ENCODE measurements at regions not wholly inside any gene's neighbourhood (a gene's known extent, or its start where the extent isn't known, plus 50 kb on each side); places are given as distances from the start of the nearest gene placed in this dataset.

DNA sequence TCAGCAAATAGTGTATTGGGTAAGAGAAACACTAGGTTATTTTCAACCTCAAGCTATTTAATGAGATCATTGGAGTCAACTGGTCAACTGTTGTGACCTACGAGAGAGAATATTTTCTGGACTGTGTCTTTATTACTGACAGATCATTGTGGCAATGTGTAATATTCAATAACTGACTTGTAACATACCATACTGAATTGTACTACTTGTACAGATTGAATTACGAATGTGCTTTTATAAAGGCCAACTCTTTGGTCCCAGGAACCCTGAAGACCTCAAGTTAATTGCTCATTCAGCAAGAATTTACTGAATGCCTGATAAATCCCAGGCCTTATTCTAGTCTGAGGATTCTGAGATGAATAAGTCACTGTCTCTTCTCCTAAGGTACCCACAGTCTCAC lies 56.1 kb upstream of the CAMK1G start:
- ATAC-seq (ENCODE audit: low FRiP score) (no peak), DNase-seq (no peak)
- intact Hi-C loops (cut with DNase I), result loop anchor here in 1 of 2 donors (10.0 kb wide), 1 partner anchor 63 kb away; no protein-coding TSS in a partner anchor
- H3K27ac ChIP-seq (ENCODE audit: low read depth in 1 of 2, low read length in 2 of 2), result no peak overlapping the region
- no peaks in the 10 kb centered on the region for H3K4me1 ChIP-seq (ENCODE audit: control insufficient read depth in 1 of 2, insufficient read depth in 2 of 2, low read length in 2 of 2)
- WGBS, 2 donors, result 81 to 82% methylated on average over 2 of the region's 2 CpGs
- no peaks in the 10 kb centered on the region for H3K36me3 ChIP-seq (ENCODE audit: control insufficient read depth in 1 of 2, insufficient read depth in 2 of 2, low read length in 1 of 2)
- H3K27me3 ChIP-seq (ENCODE audit: control insufficient read depth in 1 of 2, insufficient read depth in 2 of 2, low read length in 1 of 2), result peaks cover 0 to 2% of the 10 kb centered on the region in 2 donors
- H3K4me3 ChIP-seq (ENCODE audit: low read length in 2 of 2), result no peak overlapping the region
- no peaks in the 10 kb centered on the region for H3K9me3 ChIP-seq (ENCODE audit: control insufficient read depth, low read length)

- DNase-seq (no peak), ATAC-seq (ENCODE audit: low FRiP score) (no peak)
- intact Hi-C loops (cut with DNase I), result loop anchor here in 1 of 2 donors (10.0 kb wide), 1 partner anchor 63 kb away; no protein-coding TSS in a partner anchor
- WGBS, 2 donors, result 66 to 70% methylated on average over 9 of the region's 9 CpGs
- Histone ChIP-seq H3K9me3 (ENCODE audit: control insufficient read depth, low read length) (no peaks in the 10 kb centered on the region), H3K36me3 (ENCODE audit: control insufficient read depth in 1 of 2, insufficient read depth in 2 of 2, low read length in 1 of 2) (no peaks in the 10 kb centered on the region), H3K4me1 (ENCODE audit: control insufficient read depth in 1 of 2, insufficient read depth in 2 of 2, low read length in 2 of 2) (no peaks in the 10 kb centered on the region), H3K27ac (ENCODE audit: low read depth in 1 of 2, low read length in 2 of 2) (no peak overlapping the region), H3K27me3 (ENCODE audit: control insufficient read depth in 1 of 2, insufficient read depth in 2 of 2, low read length in 1 of 2) (peaks cover 0 to 2% of the 10 kb centered on the region in 2 donors), H3K4me3 (ENCODE audit: low read length in 2 of 2) (no peak overlapping the region)
These were observed 55.4 kb upstream of the CAMK1G start for GRCh38 chr1:209527993-209528717.

DNA sequence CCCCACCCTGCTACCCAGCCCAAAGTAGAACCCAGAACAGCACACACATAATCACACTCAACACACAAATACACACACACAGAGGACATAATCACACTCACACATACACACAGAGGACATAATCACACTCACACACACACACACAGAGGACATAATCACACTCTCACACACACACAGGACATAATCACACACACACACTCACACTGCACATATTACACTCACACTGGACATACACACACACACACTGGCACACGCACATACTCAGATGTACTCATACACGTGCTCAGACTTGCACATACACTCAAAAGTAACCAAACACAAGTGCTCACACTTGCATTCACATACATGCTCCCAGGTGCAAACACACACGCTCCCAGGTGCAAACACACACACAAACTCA lies 54.3 kb upstream of the CAMK1G start:
- H3K36me3 ChIP-seq (ENCODE audit: control insufficient read depth in 1 of 2, insufficient read depth in 2 of 2, low read length in 1 of 2), result no peaks in the 10 kb centered on the region
- WGBS, 2 donors, result 60 to 69% methylated on average over 3 of the region's 3 CpGs
- ATAC-seq (ENCODE audit: low FRiP score) (no peak), DNase-seq (no peak)
- H3K4me1 ChIP-seq (ENCODE audit: control insufficient read depth in 1 of 2, insufficient read depth in 2 of 2, low read length in 2 of 2), result no peaks in the 10 kb centered on the region
- intact Hi-C loops (cut with DNase I), result loop anchor here in 1 of 2 donors (10.0 kb wide), 1 partner anchor 64 kb away; no protein-coding TSS in a partner anchor
- no peak overlapping the region for H3K4me3 ChIP-seq (ENCODE audit: low read length in 2 of 2)
- no peak overlapping the region for H3K27ac ChIP-seq (ENCODE audit: low read depth in 1 of 2, low read length in 2 of 2)
- no peaks in the 10 kb centered on the region for H3K9me3 ChIP-seq (ENCODE audit: control insufficient read depth, low read length)
- peaks cover 0 to 2% of the 10 kb centered on the region in 2 donors for H3K27me3 ChIP-seq (ENCODE audit: control insufficient read depth in 1 of 2, insufficient read depth in 2 of 2, low read length in 1 of 2)

GRCh38 chr1:209531006-209531405 lies 52.5 kb upstream of the CAMK1G start:
- no peak overlapping the region for H3K4me3 ChIP-seq (ENCODE audit: low read length in 2 of 2)
- WGBS, 2 donors, result 71 to 73% methylated on average over 4 of the region's 4 CpGs
- no peak overlapping the region for H3K27ac ChIP-seq (ENCODE audit: low read depth in 1 of 2, low read length in 2 of 2)
- DNase-seq, result no peak
- H3K27me3 ChIP-seq (ENCODE audit: control insufficient read depth in 1 of 2, insufficient read depth in 2 of 2, low read length in 1 of 2), result peaks cover 0 to 2% of the 10 kb centered on the region in 2 donors
- H3K4me1 ChIP-seq (ENCODE audit: control insufficient read depth in 1 of 2, insufficient read depth in 2 of 2, low read length in 2 of 2), result no peaks in the 10 kb centered on the region
- intact Hi-C loops (cut with DNase I), result no loop called here
- no peak for ATAC-seq (ENCODE audit: low FRiP score)
- no peaks in the 10 kb centered on the region for H3K36me3 ChIP-seq (ENCODE audit: control insufficient read depth in 1 of 2, insufficient read depth in 2 of 2, low read length in 1 of 2)
- H3K9me3 ChIP-seq (ENCODE audit: control insufficient read depth, low read length), result no peaks in the 10 kb centered on the region

DNA sequence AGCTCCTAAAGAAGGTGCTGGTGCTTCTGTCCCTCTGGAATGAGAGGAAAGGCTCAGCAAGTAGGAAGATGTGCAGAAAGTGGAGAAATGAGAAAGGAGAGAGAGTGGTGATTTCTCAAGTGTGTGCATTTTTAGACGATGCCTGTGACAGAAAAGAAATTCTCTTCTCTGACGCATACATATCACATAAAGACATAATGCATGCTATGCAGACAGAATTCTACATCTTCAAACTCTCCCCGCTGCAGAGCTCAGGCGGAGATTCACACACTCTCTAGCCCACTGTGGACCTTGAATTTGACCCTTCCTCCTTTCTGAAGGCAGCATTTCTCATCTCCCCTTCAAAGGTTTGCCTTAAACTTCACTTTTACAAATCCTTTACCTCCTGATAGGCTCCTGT lies 52.0 kb upstream of the CAMK1G start:
- ATAC-seq (ENCODE audit: low FRiP score), result no peak
- H3K9me3 ChIP-seq (ENCODE audit: control insufficient read depth, low read length), result no peaks in the 10 kb centered on the region
- DNase-seq, result no peak
- no peak overlapping the region for H3K27ac ChIP-seq (ENCODE audit: low read depth in 1 of 2, low read length in 2 of 2)
- H3K4me3 ChIP-seq (ENCODE audit: low read length in 2 of 2), result no peak overlapping the region
- no peaks in the 10 kb centered on the region for H3K36me3 ChIP-seq (ENCODE audit: control insufficient read depth in 1 of 2, insufficient read depth in 2 of 2, low read length in 1 of 2)
- intact Hi-C loops (cut with DNase I), result no loop called here
- 56 to 61% methylated on average over 4 of the region's 4 CpGs for WGBS, 2 donors
- H3K27me3 ChIP-seq (ENCODE audit: control insufficient read depth in 1 of 2, insufficient read depth in 2 of 2, low read length in 1 of 2), result no peaks in the 10 kb centered on the region
- no peaks in the 10 kb centered on the region for H3K4me1 ChIP-seq (ENCODE audit: control insufficient read depth in 1 of 2, insufficient read depth in 2 of 2, low read length in 2 of 2)

Small RNA genes lying in the stretch of these regions (microRNA-seq; reads per million reads assigned to microRNA genes)
- 1.2 to 12.9 reads per million in 2 donors for gene MIR205
